GM23248 (cell line): ENCODE measurements at regions not wholly inside any gene's neighbourhood (a gene's known extent, or its start where the extent isn't known, plus 50 kb on each side); places are given as distances from the start of the nearest gene placed in this dataset.
A peak's percentile ranks its signal among the peaks of the same experiment; 100 is the strongest.

Experiments used
- DNase-seq: peaks from one replicate; pipeline ENCODE4 v3.0.0-alpha.2; 2015
- H2AFZ ChIP-seq: fragments of 200-600 bp; sonication (generic); 2 replicates; pipeline ENCODE4 v1.6.1; 2016; ENCODE audit warnings: antibody characterized with exemption
- H3F3A ChIP-seq: fragments of 200-600 bp; sonication (generic); 2 replicates; pipeline ENCODE4 v1.6.1; 2016; ENCODE audit warnings: mild to moderate bottlenecking, antibody characterized with exemption, mixed run types; ENCODE audit not compliant: insufficient read depth
- H3K27ac ChIP-seq: fragments of 200-600 bp; sonication (generic); 2 replicates; pipeline ENCODE4 v1.5.1; 2016; ENCODE audit warnings: mild to moderate bottlenecking
- H3K27me3 ChIP-seq: fragments of 200-600 bp; sonication (generic); replicated peaks from 2 replicates; pipeline ENCODE4 v1.6.1; 2016; ENCODE audit warnings: mild to moderate bottlenecking; ENCODE audit not compliant: insufficient read depth
- H3K36me3 ChIP-seq: fragments of 200-600 bp; sonication (generic); 2 replicates; pipeline ENCODE4 v1.6.1; 2016; ENCODE audit warnings: low read depth, mild to moderate bottlenecking
- H3K4me1 ChIP-seq: fragments of 200-600 bp; sonication (generic); 2 replicates; pipeline ENCODE4 v1.6.1; 2016; ENCODE audit warnings: mild to moderate bottlenecking; ENCODE audit not compliant: insufficient read depth
- H3K4me2 ChIP-seq: fragments of 200-600 bp; sonication (generic); one replicate; pipeline ENCODE4 v1.6.1; 2016; ENCODE audit warnings: mild to moderate bottlenecking; ENCODE audit not compliant: unreplicated experiment
- H3K4me3 ChIP-seq: fragments of 200-600 bp; sonication (generic); 2 replicates; pipeline ENCODE4 v1.5.1; 2016; ENCODE audit warnings: mild to moderate bottlenecking
- H3K79me2 ChIP-seq: fragments of 200-600 bp; sonication (generic); 2 replicates; pipeline ENCODE4 v1.6.1; 2016; ENCODE audit warnings: mild to moderate bottlenecking; ENCODE audit not compliant: insufficient read depth
- H3K9ac ChIP-seq: fragments of 200-600 bp; sonication (generic); 2 replicates; pipeline ENCODE4 v1.6.1; 2016; ENCODE audit warnings: mild to moderate bottlenecking
- H3K9me2 ChIP-seq: fragments of 200-600 bp; sonication (generic); 2 replicates; pipeline ENCODE4 v1.6.1; 2016; ENCODE audit warnings: mixed run types, mild to moderate bottlenecking, moderate library complexity; ENCODE audit not compliant: insufficient read depth
- H3K9me3 ChIP-seq: fragments of 200-600 bp; sonication (generic); one replicate; pipeline ENCODE4 v1.6.1; 2017; ENCODE audit warnings: low read depth
- H4K20me1 ChIP-seq: fragments of 200-600 bp; sonication (generic); 2 replicates; pipeline ENCODE4 v1.6.0; 2016; ENCODE audit not compliant: insufficient read depth
- EZH2 ChIP-seq: fragments of 200-600 bp; sonication (generic); IDR thresholded peaks from 2 replicates; pipeline ENCODE4 v1.6.1; 2018; ENCODE audit warnings: antibody characterized with exemption, mild to moderate bottlenecking; ENCODE audit not compliant: insufficient read depth, poor library complexity, severe bottlenecking
- EZH2phosphoT487 ChIP-seq: fragments of 200-600 bp; sonication (generic); IDR thresholded peaks from 2 replicates; pipeline ENCODE4 v1.6.1; 2018; ENCODE audit warnings: antibody characterized with exemption, moderate library complexity, mild to moderate bottlenecking, low read depth; ENCODE audit not compliant: insufficient read depth
- WGBS, 2 experiments: methylation state at CpG; one replicate each; pipeline ENCODE4 v1.1.6; 2015 to 2017; ENCODE audit warnings: low lambda C conversion rate in 2 of 2, low coverage in 1 of 2; ENCODE audit errors: missing lambda C conversion rate in 2 of 2; 5-methylcytosine and 5-hydroxymethylcytosine counted together
- in situ Hi-C: fragments of 300-500 bp; cut with MboI; formaldehyde crosslinking; loops from 2 replicates; pipeline ENCODE4 v1.15.0; 2020

DNA sequence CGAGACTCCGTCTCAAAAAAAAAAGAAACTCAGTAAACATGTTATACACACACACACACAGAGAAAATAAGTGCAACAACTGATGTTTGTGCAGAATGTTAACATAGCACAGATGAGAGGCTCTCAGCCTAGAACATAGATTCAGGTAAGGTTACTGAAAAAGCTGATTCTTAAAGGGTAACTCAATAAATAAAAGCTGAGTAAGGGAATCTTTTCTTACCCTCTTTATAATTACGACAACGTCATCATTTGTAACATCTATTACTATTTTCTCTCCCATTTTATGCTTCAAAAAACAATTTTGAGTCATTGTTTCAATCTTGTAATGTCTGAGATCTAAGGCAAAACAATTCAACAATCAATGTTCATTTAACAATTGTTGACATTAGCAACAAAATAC is 644.8 kb downstream of the RFPL4B start:
- WGBS, 2 experiments = 94 to 97% methylated on average over 4 of the region's 4 CpGs
- DNase-seq = no peak
- no peaks in the 10 kb centered on the region for H3K9me3 ChIP-seq

DNA sequence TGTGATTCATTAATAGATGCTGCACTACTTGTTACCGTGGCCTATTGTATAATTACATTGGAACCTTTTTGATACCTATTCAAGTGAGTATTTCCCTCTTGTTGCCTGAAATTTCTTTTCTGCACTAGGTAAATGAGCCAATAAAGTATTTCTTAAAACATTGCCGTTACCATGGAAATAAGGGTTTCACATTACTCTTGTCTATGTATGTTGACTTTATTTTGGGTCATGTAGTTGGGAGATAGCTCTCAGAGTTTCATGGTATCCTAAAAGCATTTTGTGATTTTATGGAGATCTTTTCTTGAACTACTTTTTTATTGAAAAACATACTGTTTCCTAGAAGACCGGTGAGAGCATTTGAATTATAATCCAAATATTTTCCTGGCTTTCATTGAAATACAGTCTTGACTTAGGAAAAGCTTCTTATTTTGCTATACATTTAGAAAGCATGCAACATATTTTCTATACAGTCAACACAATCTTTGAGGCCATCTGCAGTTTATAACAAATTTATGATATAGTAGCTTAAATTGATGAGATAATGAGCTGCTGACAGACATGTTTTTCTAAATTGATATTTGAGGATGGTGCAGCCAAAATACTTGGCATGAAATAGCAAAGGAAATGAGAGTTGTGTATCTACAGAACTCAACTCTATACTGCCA is 650.4 kb downstream of the RFPL4B start:
- Histone ChIP-seq H3K36me3 (no peaks in the 10 kb centered on the region), H3K4me1 (no peaks in the 10 kb centered on the region), H3K9me3 (no peaks in the 10 kb centered on the region), H3K79me2 (no peaks in the 10 kb centered on the region), H2AFZ (no peak overlapping the region), H3K27me3 (no peaks in the 10 kb centered on the region), H3K9ac (no peak overlapping the region), H3K27ac (no peak overlapping the region), H3F3A (no peaks in the 10 kb centered on the region), H3K4me2 (no peak overlapping the region), H3K9me2 (peaks cover 4% of the 10 kb centered on the region; the same call in 1 of the 2 replicates), H3K4me3 (no peak overlapping the region), H4K20me1 (no peaks in the 10 kb centered on the region)
- DNase-seq = no peak
- TF ChIP-seq EZH2 (no peak), EZH2phosphoT487 (no peak)
- in situ Hi-C loops = no loop called here
- 76 to 78% methylated on average over 3 of the region's 3 CpGs for WGBS, 2 experiments

More for the DNA sequence above, 644.8 kb downstream of the RFPL4B start:
- Histone ChIP-seq H3F3A (no peaks in the 10 kb centered on the region), H4K20me1 (no peaks in the 10 kb centered on the region), H3K9ac (no peak overlapping the region), H3K4me2 (no peak overlapping the region), H2AFZ (no peak overlapping the region), H3K4me1 (0 out of 2 replicates have a peak, but pooled peaks cover 7% of the 10 kb centered on the region), H3K4me3 (no peak overlapping the region), H3K27me3 (no peaks in the 10 kb centered on the region), H3K79me2 (no peaks in the 10 kb centered on the region), H3K27ac (no peak overlapping the region), H3K36me3 (no peaks in the 10 kb centered on the region), H3K9me2 (no peaks in the 10 kb centered on the region)
- no peak for TF ChIP-seq EZH2phosphoT487
- TF ChIP-seq EZH2 = no peak
- in situ Hi-C loops = no loop called here

DNA sequence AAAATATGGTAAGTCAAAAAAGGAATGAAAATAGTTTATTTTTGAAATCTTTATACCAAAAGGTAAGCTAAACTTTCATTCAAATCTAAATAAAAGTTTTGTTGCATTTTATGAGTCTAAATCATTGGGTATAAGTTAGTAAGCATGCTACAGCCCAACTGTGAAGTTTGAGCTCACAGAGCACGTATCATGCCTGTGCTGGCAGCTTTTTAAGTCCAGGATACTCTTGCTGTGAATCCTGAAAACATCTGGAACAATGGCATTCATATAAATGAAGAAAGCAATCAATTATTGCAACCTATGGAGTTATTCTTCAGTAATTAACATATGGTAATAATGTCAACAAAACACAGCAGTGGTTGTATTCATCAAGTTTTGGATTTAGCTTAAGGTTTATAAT is 656.9 kb downstream of the RFPL4B start:
- no peaks in the 10 kb centered on the region for H4K20me1 ChIP-seq
- no peak overlapping the region for H3K4me2 ChIP-seq
- H3K27ac ChIP-seq = no peak overlapping the region
- no peaks in the 10 kb centered on the region for H3K9me3 ChIP-seq
- in situ Hi-C loops = no loop called here
- no peak overlapping the region for H3K9ac ChIP-seq
- peak overlapping the region; percentile 47 for H2AFZ ChIP-seq
- no peak overlapping the region for H3K4me3 ChIP-seq
- no peaks in the 10 kb centered on the region for H3K27me3 ChIP-seq
- 96 to 98% methylated on average over 1 of the region's 1 CpG for WGBS, 2 experiments
- no peaks in the 10 kb centered on the region for H3K9me2 ChIP-seq
- peaks cover 8% of the 10 kb centered on the region for H3K4me1 ChIP-seq
- H3F3A ChIP-seq = peaks cover 3% of the 10 kb centered on the region; the same call in 1 of the 2 replicates
- no peaks in the 10 kb centered on the region for H3K79me2 ChIP-seq
- DNase-seq = no peak
- TF ChIP-seq EZH2phosphoT487 (no peak), EZH2 (no peak)
- no peaks in the 10 kb centered on the region for H3K36me3 ChIP-seq

DNA sequence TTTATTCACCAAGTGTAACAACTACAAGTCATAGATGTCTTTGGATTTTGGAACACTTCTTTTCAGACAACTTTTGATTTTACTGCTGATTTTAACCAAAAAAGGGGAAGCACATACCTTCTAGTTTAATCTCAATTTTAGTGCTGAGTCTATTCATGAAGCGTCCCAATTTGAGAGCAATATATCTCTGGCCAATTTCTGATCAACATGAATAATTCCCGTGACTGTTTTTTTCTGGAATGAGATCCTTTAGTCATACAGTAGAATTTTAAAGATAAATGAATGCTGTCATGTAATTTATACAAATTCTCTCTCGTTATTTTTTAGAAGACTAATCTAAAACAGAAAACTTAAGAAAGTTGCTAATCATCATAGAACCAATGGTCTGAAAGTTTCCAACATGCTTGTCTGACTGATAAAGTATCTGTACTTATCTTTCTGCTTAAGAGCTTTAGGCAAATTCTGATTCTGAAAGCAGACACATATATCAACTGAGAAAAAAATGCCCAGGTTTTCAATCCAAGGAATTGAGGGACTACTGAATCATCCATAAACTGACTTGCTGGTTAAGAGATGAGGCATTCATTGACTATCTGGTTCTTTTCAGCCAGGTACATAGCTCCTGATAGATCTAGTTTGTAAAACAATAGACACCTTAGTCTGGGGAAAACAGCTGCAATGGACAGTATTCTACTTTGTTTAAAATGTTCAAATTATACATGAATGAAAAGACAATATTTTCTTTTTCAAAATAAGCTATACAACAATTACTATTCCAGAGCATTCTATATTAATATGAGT is 657.5 kb downstream of the RFPL4B start:
- TF ChIP-seq EZH2phosphoT487 (no peak), EZH2 (no peak)
- no peaks in the 10 kb centered on the region for H3K36me3 ChIP-seq
- no peaks in the 10 kb centered on the region for H3K9me2 ChIP-seq
- no peak overlapping the region for H3K9ac ChIP-seq
- no peak overlapping the region for H3K27ac ChIP-seq
- H3K4me1 ChIP-seq = peaks cover 14% of the 10 kb centered on the region
- no peaks in the 10 kb centered on the region for H3K27me3 ChIP-seq
- H3K9me3 ChIP-seq = no peaks in the 10 kb centered on the region
- 27 to 33% methylated on average over 3 of the region's 3 CpGs for WGBS, 2 experiments
- H3K79me2 ChIP-seq = no peaks in the 10 kb centered on the region
- H4K20me1 ChIP-seq = no peaks in the 10 kb centered on the region
- no peak overlapping the region for H3K4me3 ChIP-seq
- no peak for DNase-seq
- in situ Hi-C loops = no loop called here
- no peak overlapping the region for H3K4me2 ChIP-seq
- peaks cover 7% of the 10 kb centered on the region; the same call in 1 of the 2 replicates for H3F3A ChIP-seq
- H2AFZ ChIP-seq = peak overlapping the region; percentile 47
